K562 (cell line): ENCODE measurements at regions not wholly inside any gene's neighbourhood (a gene's known extent, or its start where the extent isn't known, plus 50 kb on each side); places are given as distances from the start of the nearest gene placed in this dataset.

Source experiments
- ATAC-seq: fragments of 200-7000 bp; cut with Tn5 transposase; 3 replicates; pipeline ENCODE4 v1.9.1; 2020; ENCODE audit warnings: moderate library complexity
- BruUV-seq: library from RNA; stranded (reverse); fragments of 400-500 nt; replicated peaks from 2 replicates; lab custom pipeline; 2021; lab: Mats Ljungman, UMichigan
- CTCF ChIA-PET: fragments of 300-600 bp; formaldehyde crosslinking; extraction: SDS; loops from one replicate; lab custom pipeline; 2021; ENCODE audit warnings: low intra/inter-chr PET ratio; lab: Yijun Ruan, JAX
- POLR2A ChIA-PET: fragments of 300-600, 350-650 bp; sonication (Branson Sonifier 250); formaldehyde crosslinking; extraction: SDS; loops from one replicate; lab custom pipeline; 2021; ENCODE audit warnings: antibody characterized with exemption, inconsistent platforms; lab: Yijun Ruan, JAX
- DNase-seq, 4 experiments: peaks; one replicate each; pipeline versions ENCODE4 v3.0.0 to v3.0.0-alpha.2; 2011 to 2018; ENCODE audit warnings: low spot score in 3 of 4, mixed read lengths in 3 of 4; ENCODE audit errors: extremely low read depth in 1 of 4
- FAIRE-seq: peaks from 2 replicates; lab custom pipeline; 2011; peaks lifted over from hg19 to GRCh38; lab: Jason Lieb, UNC
- H2AFZ ChIP-seq: 2 replicates; pipeline ENCODE4 v1.6.0; 2011; ENCODE audit warnings: low read depth, low read length, control low read depth, inconsistent platforms
- H3K27ac ChIP-seq: fragments of 200-600 bp; 3 replicates; pipeline ENCODE4 v1.8.0; 2011; ENCODE audit warnings: low read depth, mild to moderate bottlenecking, control low read depth, inconsistent platforms, low read length, moderate library complexity, mixed read lengths; ENCODE audit errors: extremely low read depth
- H3K27me3 ChIP-seq, 2 experiments: fragments of 300-600 bp in 1 of 2; 2 replicates in 1 of 2; 3 replicates in 1 of 2; pipeline versions ENCODE4 v1.6.0 to v1.8.0; 2011; ENCODE audit warnings: inconsistent platforms in 2 of 2, low read length in 2 of 2, mild to moderate bottlenecking in 1 of 2, mixed read lengths in 1 of 2, moderate library complexity in 1 of 2; ENCODE audit not compliant: control insufficient read depth in 2 of 2, insufficient read depth in 2 of 2
- H3K36me3 ChIP-seq: fragments of 300-600 bp; 3 replicates; pipeline ENCODE4 v1.8.0; 2011; ENCODE audit warnings: mild to moderate bottlenecking, low read length, inconsistent platforms; ENCODE audit not compliant: control insufficient read depth, insufficient read depth
- H3K4me1 ChIP-seq, 2 experiments: fragments of 200-600 bp in 1 of 2; replicated peaks in 1 of 2; 2 replicates in 1 of 2; 3 replicates in 1 of 2; pipeline versions ENCODE4 v1.5.1 to v1.8.0; 2011; ENCODE audit warnings: inconsistent platforms in 2 of 2, low read length in 2 of 2, mild to moderate bottlenecking in 1 of 2, mixed read lengths in 1 of 2, moderate library complexity in 1 of 2; ENCODE audit not compliant: control insufficient read depth in 2 of 2, insufficient read depth in 2 of 2
- H3K4me2 ChIP-seq: 2 replicates; pipeline ENCODE4 v1.6.1; 2011; ENCODE audit warnings: low read length, control low read depth, inconsistent platforms, mixed read lengths; ENCODE audit not compliant: insufficient read depth
- H3K4me3 ChIP-seq: fragments of 200-600 bp; sonication (generic), shearing (Covaris generic); 2 replicates; pipeline ENCODE4 v1.5.1; 2016; ENCODE audit warnings: control low read depth, inconsistent platforms
- H3K79me2 ChIP-seq: fragments of 200-600 bp; 3 replicates; pipeline ENCODE4 v1.8.0; 2011; ENCODE audit warnings: low read length, inconsistent platforms; ENCODE audit not compliant: control insufficient read depth, insufficient read depth
- H3K9ac ChIP-seq, 2 experiments: 2 replicates each; pipeline versions ENCODE4 v1.6.0 to v1.6.1; 2011; ENCODE audit warnings: low read depth in 2 of 2, low read length in 2 of 2, control low read depth in 1 of 2, inconsistent platforms in 1 of 2, mild to moderate bottlenecking in 1 of 2, mixed read lengths in 1 of 2; ENCODE audit not compliant: insufficient read depth in 1 of 2
- H3K9me1 ChIP-seq: one replicate; pipeline ENCODE4 v1.6.0; 2011; ENCODE audit warnings: inconsistent platforms, mild to moderate bottlenecking, low read length, moderate library complexity; ENCODE audit not compliant: control insufficient read depth, insufficient read depth
- H3K9me3 ChIP-seq: replicated peaks from 2 replicates; pipeline ENCODE4 v1.5.1; 2011; ENCODE audit warnings: low read depth, low read length, inconsistent platforms; ENCODE audit not compliant: control insufficient read depth, insufficient read depth
- H4K20me1 ChIP-seq: replicated peaks from 2 replicates; pipeline ENCODE4 v1.6.1; 2011; ENCODE audit warnings: low read length, inconsistent platforms, mixed read lengths; ENCODE audit not compliant: control insufficient read depth, insufficient read depth
- CBX1 ChIP-seq: sonication (generic); IDR thresholded peaks from 2 replicates; pipeline ENCODE4 v1.6.1; 2016; ENCODE audit warnings: antibody characterized with exemption, low read depth, mild to moderate bottlenecking
- PHB2 ChIP-seq: fragments of 450-650 bp; IDR thresholded peaks from 2 replicates; pipeline ENCODE4 v1.6.1; 2017; ENCODE audit warnings: low read depth
- SAFB ChIP-seq: fragments of 200-400 bp; formaldehyde crosslinking; IDR thresholded peaks from 2 replicates; pipeline ENCODE4 v1.6.1; 2017; ENCODE audit warnings: low read depth, low read length, borderline replicate concordance
- SNRNP70 ChIP-seq: fragments of 200-400 bp; formaldehyde crosslinking; optimal IDR thresholded peaks from 2 replicates; pipeline ENCODE3; 2017; ENCODE audit warnings: low read depth, low read length
- TEAD1 ChIP-seq, 2 experiments: fragments of 450-650 bp in 1 of 2; sonication (generic) in 1 of 2; formaldehyde crosslinking; IDR thresholded peaks; 2 replicates each; pipeline versions ENCODE4 v1.4.0 to v1.8.0; 2020 to 2022; ENCODE audit warnings: mild to moderate bottlenecking in 2 of 2, missing genetic modification reagents in 1 of 2
- WGBS: fragments of 100-300 bp; shearing (Covaris generic); methylation state at CpG from one replicate; pipeline ENCODE4 v1.1.6; 2016; ENCODE audit warnings: low coverage, mixed read lengths; ENCODE audit not compliant: insufficient coverage; ENCODE audit errors: missing lambda C conversion rate; 5-methylcytosine and 5-hydroxymethylcytosine counted together
- in situ Hi-C: fragments of 300-500 bp; cut with MboI; formaldehyde crosslinking; loops from 4 replicates; pipeline ENCODE4 v1.15.0; 2018; ENCODE audit warnings: inconsistent platforms, mixed read lengths
- intact Hi-C: fragments of 100-400 bp; cut with micrococcal nuclease; formaldehyde crosslinking; loops from 2 replicates; pipeline ENCODE4 v1.14.2; 2022
- TF ChIP-seq, protein P1 (sequence below): sonication (generic); formaldehyde crosslinking; IDR thresholded peaks from 2 replicates; pipeline ENCODE4 v1.8.0; 2023; ENCODE audit warnings: missing genetic modification reagents, mild to moderate bottlenecking, borderline replicate concordance

DNA sequence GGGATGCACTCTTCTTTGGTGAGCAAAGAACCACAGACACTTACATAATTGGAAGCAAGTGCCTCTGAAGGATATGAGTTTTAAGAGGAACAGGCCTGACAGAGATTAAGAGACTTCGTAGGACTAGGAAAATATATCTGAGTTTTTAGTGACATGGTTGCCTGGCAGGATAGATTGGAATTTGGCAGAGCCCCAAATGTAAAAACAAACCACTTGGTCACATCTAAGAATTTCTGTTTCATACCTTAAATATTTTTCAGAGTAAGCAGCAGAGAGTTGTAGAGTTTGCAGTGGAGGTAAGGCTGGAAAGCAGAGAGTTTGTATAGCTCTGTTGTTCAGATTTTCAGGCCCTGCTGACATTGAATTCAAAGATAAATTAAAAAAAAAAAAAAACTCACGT is 150.1 kb upstream of the MAGEB2 start:
- Histone ChIP-seq H3K27ac (no peak overlapping the region), H3K9ac (no peak overlapping the region), H3K36me3 (no peaks in the 10 kb centered on the region), H3K4me3 (no peak overlapping the region), H3K79me2 (no peaks in the 10 kb centered on the region), H3K4me1 (no peaks in the 10 kb centered on the region), H3K9me3 (no peaks in the 10 kb centered on the region), H3K9me1 (no peaks in the 10 kb centered on the region), H3K27me3 (no peaks in the 10 kb centered on the region), H4K20me1 (no peaks in the 10 kb centered on the region), H3K4me2 (no peak overlapping the region), H2AFZ (no peak overlapping the region)
- TF ChIP-seq TEAD1 (CRISPR knock-in tag; IDR thresholded peaks at IDR 0.05) (no peak), SNRNP70 (no peak), PHB2 (no peak), SAFB (no peak), CBX1 (no peak)
- TF ChIP-seq, protein P1, sequence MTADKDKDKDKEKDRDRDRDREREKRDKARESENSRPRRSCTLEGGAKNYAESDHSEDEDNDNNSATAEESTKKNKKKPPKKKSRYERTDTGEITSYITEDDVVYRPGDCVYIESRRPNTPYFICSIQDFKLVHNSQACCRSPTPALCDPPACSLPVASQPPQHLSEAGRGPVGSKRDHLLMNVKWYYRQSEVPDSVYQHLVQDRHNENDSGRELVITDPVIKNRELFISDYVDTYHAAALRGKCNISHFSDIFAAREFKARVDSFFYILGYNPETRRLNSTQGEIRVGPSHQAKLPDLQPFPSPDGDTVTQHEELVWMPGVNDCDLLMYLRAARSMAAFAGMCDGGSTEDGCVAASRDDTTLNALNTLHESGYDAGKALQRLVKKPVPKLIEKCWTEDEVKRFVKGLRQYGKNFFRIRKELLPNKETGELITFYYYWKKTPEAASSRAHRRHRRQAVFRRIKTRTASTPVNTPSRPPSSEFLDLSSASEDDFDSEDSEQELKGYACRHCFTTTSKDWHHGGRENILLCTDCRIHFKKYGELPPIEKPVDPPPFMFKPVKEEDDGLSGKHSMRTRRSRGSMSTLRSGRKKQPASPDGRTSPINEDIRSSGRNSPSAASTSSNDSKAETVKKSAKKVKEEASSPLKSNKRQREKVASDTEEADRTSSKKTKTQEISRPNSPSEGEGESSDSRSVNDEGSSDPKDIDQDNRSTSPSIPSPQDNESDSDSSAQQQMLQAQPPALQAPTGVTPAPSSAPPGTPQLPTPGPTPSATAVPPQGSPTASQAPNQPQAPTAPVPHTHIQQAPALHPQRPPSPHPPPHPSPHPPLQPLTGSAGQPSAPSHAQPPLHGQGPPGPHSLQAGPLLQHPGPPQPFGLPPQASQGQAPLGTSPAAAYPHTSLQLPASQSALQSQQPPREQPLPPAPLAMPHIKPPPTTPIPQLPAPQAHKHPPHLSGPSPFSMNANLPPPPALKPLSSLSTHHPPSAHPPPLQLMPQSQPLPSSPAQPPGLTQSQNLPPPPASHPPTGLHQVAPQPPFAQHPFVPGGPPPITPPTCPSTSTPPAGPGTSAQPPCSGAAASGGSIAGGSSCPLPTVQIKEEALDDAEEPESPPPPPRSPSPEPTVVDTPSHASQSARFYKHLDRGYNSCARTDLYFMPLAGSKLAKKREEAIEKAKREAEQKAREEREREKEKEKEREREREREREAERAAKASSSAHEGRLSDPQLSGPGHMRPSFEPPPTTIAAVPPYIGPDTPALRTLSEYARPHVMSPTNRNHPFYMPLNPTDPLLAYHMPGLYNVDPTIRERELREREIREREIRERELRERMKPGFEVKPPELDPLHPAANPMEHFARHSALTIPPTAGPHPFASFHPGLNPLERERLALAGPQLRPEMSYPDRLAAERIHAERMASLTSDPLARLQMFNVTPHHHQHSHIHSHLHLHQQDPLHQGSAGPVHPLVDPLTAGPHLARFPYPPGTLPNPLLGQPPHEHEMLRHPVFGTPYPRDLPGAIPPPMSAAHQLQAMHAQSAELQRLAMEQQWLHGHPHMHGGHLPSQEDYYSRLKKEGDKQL: no peak
- in situ Hi-C loops: no loop called here
- intact Hi-C loops: no loop called here
- WGBS: 6% methylated on average over 2 of the region's 2 CpGs
- DNase-seq (no peak), FAIRE-seq (no peak), ATAC-seq (no peak)
- ChIA-PET POLR2A (no interaction called here), CTCF (no interaction called here)
- BruUV-seq: no TSS peak
